Stimulated activated CD4-positive, alpha-beta T cell treated with anti-CD3 and anti-CD28 coated beads, Interleukin-2, amount 100 ng/mL, for 4 hours (primary cell): ENCODE measurements at regions not wholly inside any gene's neighbourhood (a gene's known extent, or its start where the extent isn't known, plus 50 kb on each side); places are given as distances from the start of the nearest gene placed in this dataset.

ENCODE experiments used
- DNase-seq: peaks from one replicate; pipeline ENCODE4 v3.0.0-alpha.2; 2020; ENCODE audit warnings: low read depth

GRCh38 chr20:48358176-48359054 lies 469.4 kb downstream of the PREX1 start:
- no peak for DNase-seq

DNA sequence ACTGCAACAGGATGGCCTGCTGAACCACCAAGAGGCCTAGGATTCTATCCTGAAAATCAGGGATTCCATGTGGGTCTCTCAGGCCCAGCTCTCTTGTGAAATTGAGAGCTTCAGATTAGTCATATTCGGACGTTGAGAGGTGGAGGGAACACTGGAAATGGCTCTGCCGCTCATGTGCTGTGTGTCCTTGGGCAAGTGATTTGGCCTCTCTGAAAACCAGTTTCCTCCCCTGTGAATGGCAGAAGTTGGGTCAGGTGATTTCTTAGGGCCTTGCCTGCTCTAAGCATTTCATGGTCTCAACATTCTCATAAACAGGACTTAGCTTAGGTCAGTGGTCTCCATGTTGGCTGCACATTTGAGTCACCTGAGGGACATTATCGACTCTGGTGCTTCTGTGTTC lies 470.1 kb downstream of the PREX1 start:
- DNase-seq: no peak

DNA sequence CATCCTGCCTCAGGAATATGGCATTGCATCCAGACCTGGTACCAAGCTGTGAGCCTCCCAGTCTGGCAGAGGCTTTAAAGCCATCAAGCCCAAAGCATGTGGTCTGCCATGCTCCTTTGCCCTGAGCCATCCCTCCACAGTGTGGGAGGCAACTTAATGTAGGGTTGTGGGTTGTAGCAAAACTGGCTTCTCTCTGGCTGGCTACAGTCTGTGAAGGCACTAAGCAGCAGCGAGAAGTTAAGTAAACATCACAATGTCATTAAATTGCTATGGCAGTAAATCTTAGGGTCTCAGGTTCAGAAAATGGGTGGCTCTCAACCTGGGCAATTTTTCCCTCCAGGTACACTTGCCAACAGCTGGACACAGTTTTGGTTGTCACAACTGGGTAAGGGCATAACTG lies 472.9 kb downstream of the PREX1 start:
- DNase-seq: no peak

- no peak for DNase-seq
Observed at GRCh38 chr20:48354320-48354876, 473.4 kb downstream of the PREX1 start.

GRCh38 chr20:48352628-48353027 lies 475.2 kb downstream of the PREX1 start:
- no peak for DNase-seq

DNA sequence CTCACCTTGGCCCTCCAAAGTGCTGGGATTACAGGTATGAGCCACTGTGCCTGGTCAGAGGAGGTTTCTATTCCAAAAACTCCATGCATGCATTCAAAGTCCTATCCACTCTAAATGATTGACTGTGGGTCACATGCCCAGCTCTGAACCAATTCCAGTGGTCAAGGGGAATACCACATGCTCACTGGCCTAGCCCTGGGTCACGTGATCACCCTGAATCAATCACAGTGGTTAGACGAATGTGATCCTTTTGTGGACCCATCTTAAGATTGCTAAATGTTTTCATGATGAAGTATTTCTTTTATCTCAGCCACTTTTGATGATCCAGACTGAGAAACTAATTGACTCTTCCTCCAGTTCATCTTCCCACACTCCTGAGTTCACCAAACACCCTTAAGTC lies 475.8 kb downstream of the PREX1 start:
- no peak for DNase-seq

DNA sequence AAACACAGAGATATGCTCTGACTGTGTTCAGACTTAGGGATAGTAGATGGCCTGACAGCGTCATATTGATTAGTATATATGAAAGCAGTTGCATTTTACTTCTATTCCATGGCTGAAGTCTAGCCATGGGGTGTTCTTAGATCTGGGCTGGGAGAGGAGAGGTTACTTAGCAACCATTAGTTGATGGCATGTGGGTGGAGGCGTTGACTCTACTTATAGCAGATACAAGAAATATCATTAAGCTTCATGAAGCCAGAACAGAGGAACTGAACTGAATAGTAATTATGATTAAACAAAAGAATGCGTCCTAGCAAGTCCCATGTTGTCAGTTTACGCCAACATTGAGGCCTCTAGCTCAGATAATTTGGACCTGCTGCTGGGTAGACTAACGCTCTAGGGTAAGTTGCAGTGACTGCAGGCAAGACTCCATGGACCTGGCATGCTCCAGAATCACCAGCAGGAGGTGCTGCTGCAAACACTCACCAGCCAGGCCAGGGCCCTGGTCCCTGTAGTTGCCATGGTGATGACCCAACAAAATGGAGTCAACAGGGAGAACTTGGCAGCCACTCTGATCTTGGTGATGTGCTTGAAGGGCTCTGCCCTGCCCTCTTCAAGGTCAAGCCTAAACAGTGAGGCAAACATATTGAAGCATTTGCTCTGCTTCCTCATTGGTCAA lies 477.3 kb downstream of the PREX1 start:
- DNase-seq: no peak

DNA sequence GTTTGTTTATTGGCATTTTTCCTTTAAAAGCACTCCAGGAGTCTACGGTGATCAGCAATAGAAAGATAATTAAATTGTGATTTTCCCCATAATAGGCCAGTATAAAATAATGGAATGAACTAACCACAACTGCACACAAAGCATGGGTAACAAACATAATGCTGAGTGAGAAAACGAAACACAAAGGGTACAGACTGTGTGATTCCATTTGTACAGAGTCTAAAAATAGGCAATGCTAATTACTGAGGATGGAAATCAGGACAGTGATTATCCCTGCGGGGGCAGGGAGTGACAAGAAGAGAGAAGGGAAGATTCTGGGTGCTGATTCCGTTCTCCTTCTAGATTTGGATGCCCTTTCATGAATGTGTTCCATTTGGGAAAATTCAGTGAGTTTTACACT lies 478.1 kb downstream of the PREX1 start:
- DNase-seq: no peak

DNA sequence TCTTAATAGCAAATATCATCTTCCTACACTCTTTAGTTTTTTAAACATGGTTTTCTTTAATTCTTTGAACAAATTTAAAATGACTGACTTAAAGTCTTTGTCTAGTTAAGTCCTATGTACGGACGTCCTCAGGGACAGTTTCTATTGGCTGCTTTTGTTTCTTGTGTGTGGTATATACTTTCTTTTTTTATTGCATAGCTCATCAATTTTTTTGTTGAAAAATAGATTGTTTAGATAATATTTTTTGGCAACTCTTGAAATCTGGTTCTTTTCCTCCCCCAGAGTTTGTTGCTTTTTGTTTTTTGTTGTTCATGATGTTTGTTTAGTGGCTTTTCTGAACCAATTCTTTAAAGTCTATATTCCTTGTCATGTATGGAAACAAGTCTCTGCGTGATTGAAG lies 479.8 kb downstream of the PREX1 start:
- DNase-seq: no peak

GRCh38 chr20:48342822-48343513 lies 484.8 kb downstream of the PREX1 start:
- DNase-seq: no peak

DNA sequence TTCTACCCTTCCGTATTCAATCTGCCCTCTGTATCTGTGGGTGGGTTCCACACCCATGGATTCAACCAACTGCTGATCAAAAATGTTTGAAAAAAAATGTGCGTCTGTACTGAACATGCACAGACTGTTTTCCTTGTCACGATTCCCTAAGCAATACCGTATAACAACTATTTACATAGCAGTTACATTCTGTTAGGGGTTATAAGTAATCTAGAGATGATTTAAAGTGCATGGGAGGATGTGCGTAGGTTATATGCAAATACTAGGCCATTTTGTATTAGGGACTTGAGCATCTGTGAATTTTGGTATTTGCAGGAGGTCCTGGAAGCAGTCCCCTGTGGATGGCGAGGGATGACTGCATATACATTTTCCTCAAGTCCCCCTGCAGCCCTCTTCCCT lies 486.9 kb downstream of the PREX1 start:
- DNase-seq: no peak

DNA sequence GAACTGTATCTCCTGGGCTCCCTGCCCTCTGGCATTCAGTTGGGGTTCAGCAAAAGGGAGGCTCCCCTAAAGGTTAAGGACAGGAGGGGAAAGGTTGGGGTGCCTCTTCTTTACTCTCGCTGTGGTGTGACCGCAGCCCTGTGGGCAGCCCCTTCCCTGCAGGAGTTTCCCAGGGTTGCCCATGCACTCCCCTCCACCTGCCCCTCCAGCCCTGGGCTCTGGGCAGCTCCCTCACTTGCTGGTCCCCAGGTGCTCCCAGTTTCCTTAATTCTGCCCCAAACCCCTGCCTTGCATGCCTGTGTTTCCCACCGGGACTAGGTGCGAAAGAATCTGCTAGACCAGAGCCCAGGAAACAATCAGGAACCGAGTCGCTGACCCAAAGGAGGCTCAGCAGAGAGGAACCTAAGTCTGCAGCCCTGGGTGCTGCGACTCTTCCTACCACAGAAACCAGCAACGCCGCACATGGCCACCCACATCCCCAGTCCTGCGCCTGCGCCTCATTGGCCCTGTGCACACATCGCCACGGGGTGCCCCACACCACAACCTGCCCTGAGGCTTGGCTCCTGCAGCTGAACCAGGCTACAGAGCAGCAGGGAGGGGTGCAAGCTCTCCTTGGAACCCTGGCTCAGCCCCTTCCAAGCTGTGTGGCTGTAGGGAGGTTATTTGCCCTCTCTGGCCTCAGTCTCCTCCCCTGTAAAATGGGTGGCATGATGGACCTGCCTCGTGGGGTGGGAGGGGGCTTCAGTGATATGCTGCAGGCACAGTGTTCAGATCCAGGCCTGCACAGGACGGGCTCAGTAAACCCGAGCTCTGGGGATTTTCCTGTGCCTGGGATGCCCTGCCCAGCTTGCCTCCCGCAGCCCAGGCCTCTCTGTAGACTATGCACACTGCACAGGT lies 487.6 kb downstream of the PREX1 start:
- no peak for DNase-seq

DNA sequence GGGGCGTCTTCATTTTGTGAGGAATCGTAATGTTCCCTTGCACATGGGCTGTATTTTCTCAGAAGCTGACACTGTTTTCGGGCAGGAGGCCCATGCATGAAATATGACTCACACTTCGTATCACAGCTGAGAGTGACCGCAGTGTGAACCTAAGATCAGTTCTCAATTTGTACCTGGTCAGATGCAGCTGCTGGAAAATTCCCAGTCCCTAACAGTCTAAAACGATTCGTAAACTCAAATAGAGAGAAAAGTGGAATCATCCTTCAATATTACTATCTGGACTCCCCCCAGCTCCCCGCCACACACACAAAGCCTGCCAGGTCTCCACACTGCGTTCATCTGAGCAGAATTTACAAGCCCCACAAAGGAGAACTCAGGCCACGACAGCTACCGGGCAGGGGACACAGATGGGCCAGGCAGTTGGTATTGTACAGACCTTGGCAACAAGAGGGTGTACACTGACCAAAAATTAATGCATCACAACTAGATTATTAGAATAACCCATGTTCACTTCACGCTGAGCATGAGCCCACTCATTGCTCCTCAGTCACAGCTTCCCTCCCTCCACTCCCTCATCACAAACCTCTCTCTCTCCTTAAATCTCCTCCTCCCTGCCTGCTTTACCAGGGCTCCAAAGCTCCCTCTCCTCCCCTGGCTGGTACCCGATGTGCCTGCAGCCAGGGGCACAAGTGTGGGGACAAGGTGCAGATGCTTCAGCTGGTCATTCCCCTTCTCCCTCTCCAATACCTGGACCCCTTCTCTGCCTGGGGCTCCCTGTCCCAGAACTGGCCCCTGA lies 488.4 kb downstream of the PREX1 start:
- no peak for DNase-seq

GRCh38 chr20:48338717-48339116 lies 489.1 kb downstream of the PREX1 start:
- DNase-seq: no peak

DNA sequence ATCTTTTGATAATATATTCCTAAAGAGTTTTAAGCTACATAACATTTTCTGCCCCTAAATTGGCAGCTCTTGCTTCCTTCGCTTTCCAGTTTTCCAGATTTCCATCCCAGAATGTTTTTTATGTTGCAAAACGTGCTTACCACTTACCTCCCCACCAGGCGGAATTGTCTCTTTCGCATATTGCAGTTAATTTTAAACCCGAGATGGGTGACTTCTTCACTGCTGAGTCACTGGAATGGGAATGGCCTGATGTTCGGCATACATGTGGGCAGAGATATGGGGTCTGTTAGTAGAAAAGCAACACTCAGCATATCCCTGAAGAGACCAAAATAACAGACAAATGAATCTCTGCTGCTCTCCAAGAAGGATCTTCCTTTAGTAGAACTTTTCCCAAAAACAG lies 491.2 kb downstream of the PREX1 start:
- no peak for DNase-seq

DNA sequence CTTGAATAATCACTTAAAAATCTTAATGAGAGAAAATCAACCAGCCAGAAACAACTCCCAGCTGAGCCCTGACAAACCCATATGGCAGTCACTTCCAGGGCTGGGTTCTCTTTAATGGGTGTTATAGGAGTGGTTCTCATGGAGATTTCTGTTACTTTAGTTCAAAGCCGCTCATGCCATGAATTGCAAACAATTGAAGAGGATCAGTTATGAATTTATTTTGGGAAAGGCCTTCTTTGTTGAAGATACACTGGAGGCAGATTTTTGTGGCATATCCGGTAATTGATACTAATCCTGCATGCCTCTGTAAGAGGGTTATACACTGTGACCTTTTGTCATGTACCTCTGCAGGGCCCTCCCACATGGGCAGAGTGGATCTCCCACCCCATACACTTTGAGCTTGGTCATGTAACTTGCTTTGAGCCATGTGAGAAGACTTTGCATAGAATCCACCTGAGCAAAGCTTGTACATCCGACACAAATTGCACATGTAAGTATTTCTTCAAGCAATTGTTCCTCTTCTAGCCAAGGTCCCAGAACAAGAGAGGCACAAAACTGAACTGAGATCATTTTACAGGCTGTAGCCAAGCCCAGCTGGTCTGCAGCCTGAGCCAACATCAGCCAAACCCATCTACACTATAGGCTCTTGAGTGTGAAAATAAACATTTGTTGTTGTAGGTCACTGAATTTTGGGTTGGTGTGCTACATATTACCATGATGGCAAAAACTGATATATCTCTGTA lies 492.3 kb downstream of the PREX1 start:
- DNase-seq: no peak

GRCh38 chr20:48333707-48334106 lies 494.1 kb downstream of the PREX1 start:
- DNase-seq: no peak

GRCh38 chr20:48332555-48332954 lies 495.2 kb downstream of the PREX1 start:
- no peak for DNase-seq

GRCh38 chr20:48331518-48332286 lies 496.1 kb downstream of the PREX1 start:
- no peak for DNase-seq
